Neural cell (in vitro differentiated cells): ENCODE measurements at regions not wholly inside any gene's neighbourhood (a gene's known extent, or its start where the extent isn't known, plus 50 kb on each side); places are given as distances from the start of the nearest gene placed in this dataset.

Experiments used
- EP300 ChIP-seq: fragments of 450-650 bp; conservative IDR thresholded peaks from 2 replicates; pipeline ENCODE4 v1.6.1; 2014; ENCODE audit warnings: antibody characterized with exemption, mild to moderate bottlenecking, moderate library complexity; ENCODE audit not compliant: poor library complexity, severe bottlenecking
- EZH2 ChIP-seq: fragments of 200-600, 300-800 bp; shearing (Covaris generic), sonication (generic); IDR thresholded peaks from 2 replicates; pipeline ENCODE4 v1.6.1; 2014; ENCODE audit warnings: antibody characterized with exemption, low read length, borderline replicate concordance, mild to moderate bottlenecking; ENCODE audit not compliant: insufficient read depth, poor library complexity, severe bottlenecking
- MXI1 ChIP-seq: fragments of 450-650 bp; conservative IDR thresholded peaks from 2 replicates; pipeline ENCODE4 v1.6.1; 2014; ENCODE audit warnings: antibody characterized with exemption, mild to moderate bottlenecking; ENCODE audit not compliant: poor library complexity, severe bottlenecking
- POLR2AphosphoS5 ChIP-seq: IDR thresholded peaks from 2 replicates; pipeline ENCODE4 v1.6.1; 2012
- RAD21 ChIP-seq: fragments of 450-650 bp; conservative IDR thresholded peaks from 2 replicates; pipeline ENCODE4 v1.6.1; 2014; ENCODE audit warnings: antibody characterized with exemption, mild to moderate bottlenecking, moderate library complexity
- TAF1 ChIP-seq: IDR thresholded peaks from 2 replicates; pipeline ENCODE4 v1.6.1; 2012; ENCODE audit warnings: low read depth
- TF ChIP-seq, protein P1 (sequence below): fragments of 450-650 bp; IDR thresholded peaks from 2 replicates; pipeline ENCODE4 v1.5.1; 2014; ENCODE audit warnings: antibody characterized with exemption, mild to moderate bottlenecking, moderate library complexity; ENCODE audit not compliant: poor library complexity, severe bottlenecking

DNA sequence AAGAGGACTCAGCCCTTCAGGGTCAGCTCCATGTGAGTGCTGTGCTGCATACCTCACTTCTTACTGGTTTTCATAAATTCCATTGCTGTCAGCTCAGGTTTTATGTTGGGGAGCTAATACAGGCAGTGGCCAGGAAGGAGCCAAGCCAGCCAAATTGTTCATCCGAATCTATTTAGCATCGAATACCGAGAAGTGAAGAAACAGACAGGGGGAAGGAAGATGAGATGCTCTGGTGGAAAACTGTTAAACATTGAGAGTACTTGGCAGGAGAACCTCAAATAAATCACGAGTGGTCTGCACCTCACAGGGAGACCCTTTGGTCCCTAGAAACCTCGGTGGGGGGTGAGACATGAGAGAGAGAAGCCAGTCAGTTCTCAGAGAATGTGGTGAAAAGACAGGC, 196.0 kb upstream of the TMEM72 start:
- TF ChIP-seq, protein P1, sequence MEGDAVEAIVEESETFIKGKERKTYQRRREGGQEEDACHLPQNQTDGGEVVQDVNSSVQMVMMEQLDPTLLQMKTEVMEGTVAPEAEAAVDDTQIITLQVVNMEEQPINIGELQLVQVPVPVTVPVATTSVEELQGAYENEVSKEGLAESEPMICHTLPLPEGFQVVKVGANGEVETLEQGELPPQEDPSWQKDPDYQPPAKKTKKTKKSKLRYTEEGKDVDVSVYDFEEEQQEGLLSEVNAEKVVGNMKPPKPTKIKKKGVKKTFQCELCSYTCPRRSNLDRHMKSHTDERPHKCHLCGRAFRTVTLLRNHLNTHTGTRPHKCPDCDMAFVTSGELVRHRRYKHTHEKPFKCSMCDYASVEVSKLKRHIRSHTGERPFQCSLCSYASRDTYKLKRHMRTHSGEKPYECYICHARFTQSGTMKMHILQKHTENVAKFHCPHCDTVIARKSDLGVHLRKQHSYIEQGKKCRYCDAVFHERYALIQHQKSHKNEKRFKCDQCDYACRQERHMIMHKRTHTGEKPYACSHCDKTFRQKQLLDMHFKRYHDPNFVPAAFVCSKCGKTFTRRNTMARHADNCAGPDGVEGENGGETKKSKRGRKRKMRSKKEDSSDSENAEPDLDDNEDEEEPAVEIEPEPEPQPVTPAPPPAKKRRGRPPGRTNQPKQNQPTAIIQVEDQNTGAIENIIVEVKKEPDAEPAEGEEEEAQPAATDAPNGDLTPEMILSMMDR: no peak
- TF ChIP-seq POLR2AphosphoS5 (no peak), TAF1 (no peak), EP300 (no peak), EZH2 (no peak), MXI1 (no peak), RAD21 (no peak)
